ENCODE measurements at regions not wholly inside any gene's neighbourhood (a gene's known extent, or its start where the extent isn't known, plus 50 kb on each side); places are given as distances from the start of the nearest gene placed in this dataset.

- H3K36me3 ChIP-seq (ENCODE audit: control insufficient read depth in 2 of 2, extremely low read depth in 1 of 2, insufficient read depth in 2 of 2, low read length in 2 of 2): no peaks in the 10 kb centered on the region
- no peaks in the 10 kb centered on the region for H3K9me1 ChIP-seq (replicated peaks; ENCODE audit: control insufficient read depth, extremely low read depth, insufficient read depth, low read length)
- no peak overlapping the region for H3K9ac ChIP-seq (replicated peaks; ENCODE audit: extremely low read depth, insufficient read depth, low read length)
- FAIRE-seq: no peak
- no peak for DNase-seq (ENCODE audit: low read depth, low spot score)
- TF ChIP-seq MAX (IDR thresholded peaks at IDR 0.05; ENCODE audit: insufficient read depth, insufficient read length) (no peak), POLR2A (IDR thresholded peaks at IDR 0.05; ENCODE audit: low read depth, low read length) (no peak), GATA2 (IDR thresholded peaks at IDR 0.05; ENCODE audit: insufficient read depth, insufficient read length, low read depth, low read length) (no peak), EZH2 (IDR thresholded peaks at IDR 0.05; ENCODE audit: borderline replicate concordance, low read depth, low read length, severe bottlenecking) (no peak), MYC (IDR thresholded peaks at IDR 0.05; ENCODE audit: low read depth, low read length) (no peak), FOS (IDR thresholded peaks at IDR 0.05; ENCODE audit: borderline replicate concordance, insufficient read depth, low read length) (no peak), POLR2AphosphoS5 (IDR thresholded peaks at IDR 0.05; ENCODE audit: insufficient read depth, low read depth, low read length) (no peak)
- TF ChIP-seq, protein P1, sequence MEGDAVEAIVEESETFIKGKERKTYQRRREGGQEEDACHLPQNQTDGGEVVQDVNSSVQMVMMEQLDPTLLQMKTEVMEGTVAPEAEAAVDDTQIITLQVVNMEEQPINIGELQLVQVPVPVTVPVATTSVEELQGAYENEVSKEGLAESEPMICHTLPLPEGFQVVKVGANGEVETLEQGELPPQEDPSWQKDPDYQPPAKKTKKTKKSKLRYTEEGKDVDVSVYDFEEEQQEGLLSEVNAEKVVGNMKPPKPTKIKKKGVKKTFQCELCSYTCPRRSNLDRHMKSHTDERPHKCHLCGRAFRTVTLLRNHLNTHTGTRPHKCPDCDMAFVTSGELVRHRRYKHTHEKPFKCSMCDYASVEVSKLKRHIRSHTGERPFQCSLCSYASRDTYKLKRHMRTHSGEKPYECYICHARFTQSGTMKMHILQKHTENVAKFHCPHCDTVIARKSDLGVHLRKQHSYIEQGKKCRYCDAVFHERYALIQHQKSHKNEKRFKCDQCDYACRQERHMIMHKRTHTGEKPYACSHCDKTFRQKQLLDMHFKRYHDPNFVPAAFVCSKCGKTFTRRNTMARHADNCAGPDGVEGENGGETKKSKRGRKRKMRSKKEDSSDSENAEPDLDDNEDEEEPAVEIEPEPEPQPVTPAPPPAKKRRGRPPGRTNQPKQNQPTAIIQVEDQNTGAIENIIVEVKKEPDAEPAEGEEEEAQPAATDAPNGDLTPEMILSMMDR (IDR thresholded peaks at IDR 0.05; ENCODE audit: extremely low read depth in 1 of 2, insufficient read depth in 1 of 2, low read depth in 1 of 2, low read length in 2 of 2): no peak
- POLR2A ChIA-PET: no interaction called here
- H3K27ac ChIP-seq (ENCODE audit: insufficient read depth, low read depth, low read length): no peak overlapping the region
- no peaks in the 10 kb centered on the region for H4K20me1 ChIP-seq (replicated peaks; ENCODE audit: control insufficient read depth, extremely low read depth, insufficient read depth, low read length)
- H3K4me1 ChIP-seq (ENCODE audit: control insufficient read depth, extremely low read depth, insufficient read depth, low read length): no peaks in the 10 kb centered on the region
- H3K4me3 ChIP-seq (replicated peaks in 1 of 3; ENCODE audit: insufficient read depth in 1 of 3, low read depth in 1 of 3, low read length in 3 of 3): no peak overlapping the region
- no TSS peak for BruUV-seq (replicated peaks)
- peaks cover 3% of the 10 kb centered on the region for H3K9me3 ChIP-seq (replicated peaks; ENCODE audit: control insufficient read depth, insufficient read depth, low read length)
- CTCF ChIA-PET: no interaction called here
- intact Hi-C loops (cut with micrococcal nuclease) (no loop called here), dilution Hi-C loops (cut with MboI; ENCODE audit: extremely low pct_ligation_motif_present, low sequenced_read_pairs) (no loop called here)
- H3K27me3 ChIP-seq (ENCODE audit: control insufficient read depth in 2 of 2, insufficient read depth in 2 of 2, low read length in 2 of 2): no peaks in the 10 kb centered on the region
- no peak overlapping the region for H3K4me2 ChIP-seq (ENCODE audit: insufficient read depth, low read length)
- no peak overlapping the region for H2AFZ ChIP-seq (ENCODE audit: low read depth, low read length)
- H3K79me2 ChIP-seq (ENCODE audit: control insufficient read depth, insufficient read depth, low read length): no peaks in the 10 kb centered on the region
Measured at GRCh38 chr18:38174173-38174572, 608.6 kb upstream of the CELF4 start.

All from endothelial cell of umbilical vein (primary cell).